KMS-11 (cell line): ENCODE measurements at regions not wholly inside any gene's neighbourhood (a gene's known extent, or its start where the extent isn't known, plus 50 kb on each side); places are given as distances from the start of the nearest gene placed in this dataset.

Experiments used
- H2AFZ ChIP-seq: fragments of 200-600 bp; sonication (generic); 2 replicates; pipeline ENCODE4 v1.6.1; 2016; ENCODE audit warnings: antibody characterized with exemption, mixed run types, low read depth
- H3K27ac ChIP-seq: fragments of 200-600 bp; sonication (generic); 2 replicates; pipeline ENCODE4 v1.6.1; 2016; ENCODE audit warnings: mild to moderate bottlenecking, mixed run types
- H3K27me3 ChIP-seq: fragments of 200-600 bp; sonication (generic); 2 replicates; pipeline ENCODE4 v1.6.1; 2017; ENCODE audit warnings: mild to moderate bottlenecking, low read depth, mixed run types, moderate library complexity; ENCODE audit not compliant: insufficient read depth
- H3K36me3 ChIP-seq: fragments of 200-600 bp; sonication (generic); 2 replicates; pipeline ENCODE4 v1.6.1; 2017; ENCODE audit warnings: mild to moderate bottlenecking, mixed run types; ENCODE audit not compliant: insufficient read depth
- H3K4me1 ChIP-seq: fragments of 200-600 bp; sonication (generic); 2 replicates; pipeline ENCODE4 v1.6.1; 2016; ENCODE audit warnings: mild to moderate bottlenecking, low read depth, mixed run types; ENCODE audit not compliant: poor library complexity, severe bottlenecking
- H3K4me2 ChIP-seq: fragments of 200-600 bp; sonication (generic); 2 replicates; pipeline ENCODE4 v1.7.0; 2016; ENCODE audit warnings: mild to moderate bottlenecking, mixed run types
- H3K4me3 ChIP-seq: fragments of 200-600 bp; sonication (generic); IDR thresholded peaks from 2 replicates; pipeline ENCODE4 v1.6.1; 2017; ENCODE audit warnings: low read depth, low read length, mixed read lengths; ENCODE audit not compliant: insufficient read depth
- H3K79me2 ChIP-seq: fragments of 200-600 bp; sonication (generic); 2 replicates; pipeline ENCODE4 v1.6.1; 2016; ENCODE audit warnings: low read depth, mixed run types; ENCODE audit not compliant: insufficient read depth
- H3K9ac ChIP-seq: fragments of 200-600 bp; sonication (generic); 2 replicates; pipeline ENCODE4 v1.6.1; 2016; ENCODE audit warnings: mild to moderate bottlenecking, mixed run types
- H4K20me1 ChIP-seq: fragments of 200-600 bp; sonication (generic); 2 replicates; pipeline ENCODE4 v1.6.1; 2016; ENCODE audit warnings: mild to moderate bottlenecking, mixed run types; ENCODE audit not compliant: insufficient read depth
- TF ChIP-seq, protein P1 (sequence below): fragments of 200-600 bp; sonication (generic); conservative IDR thresholded peaks from 2 replicates; pipeline ENCODE4 v1.6.1; 2017; ENCODE audit warnings: low read depth, mild to moderate bottlenecking, antibody characterized with exemption, low read length, moderate library complexity, mixed read lengths

GRCh38 chr2:239561446-239562001 is 160.7 kb upstream of the HDAC4 start:
- no peak overlapping the region for H3K4me3 ChIP-seq
- H3K27ac ChIP-seq, result no peak overlapping the region
- no peaks in the 10 kb centered on the region for H3K4me1 ChIP-seq
- no peaks in the 10 kb centered on the region for H4K20me1 ChIP-seq
- no peaks in the 10 kb centered on the region; the same call in 1 of the 2 replicates for H3K27me3 ChIP-seq
- no peak overlapping the region for H2AFZ ChIP-seq
- no peaks in the 10 kb centered on the region for H3K79me2 ChIP-seq
- TF ChIP-seq, protein P1, sequence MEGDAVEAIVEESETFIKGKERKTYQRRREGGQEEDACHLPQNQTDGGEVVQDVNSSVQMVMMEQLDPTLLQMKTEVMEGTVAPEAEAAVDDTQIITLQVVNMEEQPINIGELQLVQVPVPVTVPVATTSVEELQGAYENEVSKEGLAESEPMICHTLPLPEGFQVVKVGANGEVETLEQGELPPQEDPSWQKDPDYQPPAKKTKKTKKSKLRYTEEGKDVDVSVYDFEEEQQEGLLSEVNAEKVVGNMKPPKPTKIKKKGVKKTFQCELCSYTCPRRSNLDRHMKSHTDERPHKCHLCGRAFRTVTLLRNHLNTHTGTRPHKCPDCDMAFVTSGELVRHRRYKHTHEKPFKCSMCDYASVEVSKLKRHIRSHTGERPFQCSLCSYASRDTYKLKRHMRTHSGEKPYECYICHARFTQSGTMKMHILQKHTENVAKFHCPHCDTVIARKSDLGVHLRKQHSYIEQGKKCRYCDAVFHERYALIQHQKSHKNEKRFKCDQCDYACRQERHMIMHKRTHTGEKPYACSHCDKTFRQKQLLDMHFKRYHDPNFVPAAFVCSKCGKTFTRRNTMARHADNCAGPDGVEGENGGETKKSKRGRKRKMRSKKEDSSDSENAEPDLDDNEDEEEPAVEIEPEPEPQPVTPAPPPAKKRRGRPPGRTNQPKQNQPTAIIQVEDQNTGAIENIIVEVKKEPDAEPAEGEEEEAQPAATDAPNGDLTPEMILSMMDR, result no peak
- no peak overlapping the region for H3K9ac ChIP-seq
- no peak overlapping the region for H3K4me2 ChIP-seq
- no peaks in the 10 kb centered on the region for H3K36me3 ChIP-seq

DNA sequence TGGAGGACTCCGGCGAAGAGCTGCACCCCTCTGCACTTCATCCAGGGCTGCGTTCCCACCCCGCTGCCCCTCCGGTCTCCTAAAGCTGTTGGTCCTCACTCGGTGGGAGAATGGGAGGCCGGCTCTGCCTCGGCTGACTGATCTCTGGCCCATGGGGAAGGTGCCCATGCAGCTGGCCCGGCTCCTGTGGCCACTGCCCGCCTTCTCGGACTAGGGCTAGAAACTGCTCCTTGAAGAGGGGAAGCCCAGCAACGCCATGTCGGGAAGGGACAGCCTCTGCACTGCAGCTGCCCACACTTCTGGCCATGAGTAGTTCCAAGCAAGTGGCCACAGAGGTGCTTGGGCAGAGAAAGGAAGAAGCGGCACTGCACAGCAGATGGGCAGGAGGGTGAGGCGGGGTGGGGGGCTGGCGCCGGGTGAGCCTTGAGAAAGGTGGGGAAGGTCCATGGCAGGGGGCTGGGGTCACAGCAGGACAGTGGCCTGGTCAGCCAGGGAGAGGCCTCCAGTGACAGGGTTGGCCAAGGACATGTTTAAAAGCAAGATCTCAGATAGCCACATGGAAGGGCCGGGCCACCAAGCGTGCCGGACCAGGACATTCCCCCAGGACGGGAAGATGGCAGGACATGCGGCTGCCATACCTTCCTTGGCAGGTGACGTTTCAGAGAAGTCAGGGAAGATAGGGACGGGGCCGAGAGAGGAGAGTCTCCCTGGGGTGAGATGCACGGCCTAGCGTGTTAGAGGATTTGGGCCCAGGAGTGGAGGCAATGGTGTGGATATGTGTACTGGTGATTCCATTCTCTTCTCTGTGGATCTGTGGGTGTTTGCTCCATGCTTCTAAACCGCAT is 158.8 kb upstream of the HDAC4 start:
- no peak overlapping the region for H2AFZ ChIP-seq
- H3K9ac ChIP-seq, result no peak overlapping the region
- no peak overlapping the region for H3K4me3 ChIP-seq
- H4K20me1 ChIP-seq, result no peaks in the 10 kb centered on the region
- TF ChIP-seq, protein P1, result no peak
- no peaks in the 10 kb centered on the region; the same call in 1 of the 2 replicates for H3K27me3 ChIP-seq
- no peak overlapping the region for H3K4me2 ChIP-seq
- no peaks in the 10 kb centered on the region for H3K36me3 ChIP-seq
- no peaks in the 10 kb centered on the region for H3K79me2 ChIP-seq
- no peaks in the 10 kb centered on the region for H3K4me1 ChIP-seq
- no peak overlapping the region for H3K27ac ChIP-seq

- no peaks in the 10 kb centered on the region for H3K36me3 ChIP-seq
- TF ChIP-seq, protein P1, result no peak
- H3K4me3 ChIP-seq, result no peak overlapping the region
- no peak overlapping the region for H3K9ac ChIP-seq
- H3K79me2 ChIP-seq, result no peaks in the 10 kb centered on the region
- no peak overlapping the region for H2AFZ ChIP-seq
- H4K20me1 ChIP-seq, result no peaks in the 10 kb centered on the region
- no peaks in the 10 kb centered on the region for H3K4me1 ChIP-seq
- H3K27ac ChIP-seq, result no peak overlapping the region
- no peak overlapping the region for H3K4me2 ChIP-seq
- no peaks in the 10 kb centered on the region; the same call in 1 of the 2 replicates for H3K27me3 ChIP-seq
Measured at GRCh38 chr2:239558661-239559060, 157.8 kb upstream of the HDAC4 start.

DNA sequence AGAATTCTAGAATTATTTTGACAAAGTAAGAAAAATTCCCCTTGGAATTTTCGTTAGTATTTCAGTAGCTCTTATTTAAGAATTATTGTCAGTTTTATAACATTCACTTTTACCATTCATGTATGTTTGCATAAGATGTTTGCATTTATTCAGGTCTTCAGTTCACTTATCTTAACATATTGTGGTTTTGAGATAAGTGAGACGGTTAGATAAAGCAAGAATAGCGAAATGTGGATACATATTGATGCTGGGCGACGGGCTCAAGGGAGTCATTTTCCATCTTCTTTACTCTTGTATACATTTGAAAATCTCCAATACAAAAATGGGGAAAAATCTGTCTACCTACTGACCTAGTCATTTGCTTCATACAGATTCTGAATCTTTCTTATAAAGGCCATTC is 156.7 kb upstream of the HDAC4 start:
- H3K79me2 ChIP-seq, result no peaks in the 10 kb centered on the region
- no peak overlapping the region for H2AFZ ChIP-seq
- no peak overlapping the region for H3K27ac ChIP-seq
- no peaks in the 10 kb centered on the region; the same call in 1 of the 2 replicates for H3K27me3 ChIP-seq
- no peak overlapping the region for H3K4me2 ChIP-seq
- H3K4me3 ChIP-seq, result no peak overlapping the region
- no peaks in the 10 kb centered on the region for H3K4me1 ChIP-seq
- no peaks in the 10 kb centered on the region for H3K36me3 ChIP-seq
- TF ChIP-seq, protein P1, result no peak
- no peak overlapping the region for H3K9ac ChIP-seq
- no peaks in the 10 kb centered on the region for H4K20me1 ChIP-seq
